IMR-90 (cell line): ENCODE measurements at regions not wholly inside any gene's neighbourhood (a gene's known extent, or its start where the extent isn't known, plus 50 kb on each side); places are given as distances from the start of the nearest gene placed in this dataset.
"Not testable (repeated sequence)": the region's sequence is repeated elsewhere in the genome, so short reads cannot be mapped to it uniquely, and the experiment has no call there.

Experiments
- ATAC-seq: fragments of 200-7000 bp; cut with Tn5 transposase; 2 replicates; pipeline ENCODE4 v1.9.1; 2020; ENCODE audit warnings: low read depth, mild to moderate bottlenecking, moderate library complexity
- BruUV-seq: library from RNA; stranded (reverse); fragments of 400-500 nt; replicated peaks from 2 replicates; lab custom pipeline; 2021; lab: Mats Ljungman, UMichigan
- CTCF ChIA-PET: fragments of 300-600 bp; formaldehyde crosslinking; extraction: SDS; loops from one replicate; lab custom pipeline; 2021; ENCODE audit warnings: antibody characterized with exemption; lab: Yijun Ruan, JAX
- POLR2A ChIA-PET: fragments of 300-600 bp; sonication (Branson Sonifier 250); formaldehyde crosslinking; loops from one replicate; lab custom pipeline; 2022; ENCODE audit warnings: antibody characterized with exemption; ENCODE audit not compliant: unreplicated experiment; lab: Charles Lee
- DNase-seq: peaks from one replicate; pipeline ENCODE4 v3.0.0; 2013
- H2AFZ ChIP-seq: replicated peaks from 2 replicates; pipeline ENCODE3; 2013; ENCODE audit warnings: low read length, mild to moderate bottlenecking; ENCODE audit not compliant: poor library complexity
- H2AK5ac ChIP-seq: 2 replicates; pipeline ENCODE4 v1.6.1; 2013; ENCODE audit warnings: low read depth, low read length, inconsistent platforms
- H2AK9ac ChIP-seq: replicated peaks from 2 replicates; pipeline ENCODE3; 2013; ENCODE audit warnings: mild to moderate bottlenecking, low read depth, low read length, moderate library complexity; ENCODE audit not compliant: poor library complexity
- H2BK120ac ChIP-seq: 2 replicates; pipeline ENCODE4 v1.6.1; 2013; ENCODE audit warnings: low read depth, low read length, inconsistent platforms
- H2BK15ac ChIP-seq: 3 replicates; pipeline ENCODE4 v1.6.1; 2013; ENCODE audit warnings: low read depth, low read length, inconsistent platforms
- H2BK20ac ChIP-seq: 2 replicates; pipeline ENCODE4 v1.6.1; 2013; ENCODE audit warnings: low read depth, mild to moderate bottlenecking, inconsistent platforms, low read length, moderate library complexity
- H2BK5ac ChIP-seq: 2 replicates; pipeline ENCODE4 v1.6.1; 2013; ENCODE audit warnings: mild to moderate bottlenecking, low read depth, low read length, inconsistent platforms; ENCODE audit not compliant: poor library complexity, severe bottlenecking
- H3K14ac ChIP-seq: replicated peaks from 2 replicates; pipeline ENCODE4 v1.6.1; 2013; ENCODE audit warnings: low read depth, low read length, inconsistent platforms
- H3K18ac ChIP-seq: 2 replicates; pipeline ENCODE4 v1.6.1; 2013; ENCODE audit warnings: low read depth, low read length, control low read depth
- H3K23ac ChIP-seq: 2 replicates; pipeline ENCODE4 v1.6.1; 2013; ENCODE audit warnings: low read depth, low read length, inconsistent platforms
- H3K27ac ChIP-seq: 2 replicates; pipeline ENCODE4 v1.5.1; 2013; ENCODE audit warnings: mild to moderate bottlenecking, control low read depth, low read length; ENCODE audit not compliant: insufficient read depth
- H3K27me3 ChIP-seq: 2 replicates; pipeline ENCODE4 v1.6.1; 2013; ENCODE audit warnings: low read length; ENCODE audit not compliant: control insufficient read depth, insufficient read depth
- H3K36me3 ChIP-seq: 2 replicates; pipeline ENCODE4 v1.6.1; 2013; ENCODE audit warnings: low read length, mixed read lengths; ENCODE audit not compliant: control insufficient read depth, insufficient read depth
- H3K4ac ChIP-seq: 2 replicates; pipeline ENCODE4 v1.6.1; 2013; ENCODE audit warnings: low read depth, low read length, inconsistent platforms
- H3K4me1 ChIP-seq: 2 replicates; pipeline ENCODE4 v1.6.1; 2013; ENCODE audit warnings: low read length, mixed read lengths; ENCODE audit not compliant: control insufficient read depth, insufficient read depth
- H3K4me2 ChIP-seq: 2 replicates; pipeline ENCODE4 v1.6.1; 2013; ENCODE audit warnings: low read depth, mild to moderate bottlenecking, control low read depth, low read length, moderate library complexity
- H3K4me3 ChIP-seq: 2 replicates; pipeline ENCODE4 v1.5.1; 2013; ENCODE audit warnings: low read depth, mild to moderate bottlenecking, control low read depth, low read length, moderate library complexity; ENCODE audit not compliant: insufficient read depth
- H3K56ac ChIP-seq: 2 replicates; pipeline ENCODE4 v1.6.1; 2013; ENCODE audit warnings: low read length, inconsistent platforms; ENCODE audit not compliant: insufficient read depth; ENCODE audit errors: extremely low read depth
- H3K79me1 ChIP-seq, 2 experiments: 2 replicates each; pipeline ENCODE4 v1.6.1; 2013; ENCODE audit warnings: low read length in 2 of 2, inconsistent platforms in 1 of 2, low read depth in 1 of 2
- H3K9ac ChIP-seq: 2 replicates; pipeline ENCODE4 v1.6.1; 2013; ENCODE audit warnings: low read depth, low read length, control low read depth
- H3K9me1 ChIP-seq: 2 replicates; pipeline ENCODE4 v1.6.1; 2013; ENCODE audit warnings: low read length, inconsistent platforms; ENCODE audit not compliant: insufficient read depth
- H3K9me3 ChIP-seq: 2 replicates; pipeline ENCODE4 v1.6.1; 2013; ENCODE audit warnings: low read length; ENCODE audit not compliant: control insufficient read depth, insufficient read depth
- H4K20me1 ChIP-seq: 2 replicates; pipeline ENCODE4 v1.6.1; 2013; ENCODE audit warnings: low read length, inconsistent platforms; ENCODE audit not compliant: insufficient read depth
- H4K5ac ChIP-seq: 2 replicates; pipeline ENCODE4 v1.6.1; 2013; ENCODE audit warnings: mild to moderate bottlenecking, low read depth, low read length, control low read depth
- H4K8ac ChIP-seq, 2 experiments: 2 replicates each; pipeline ENCODE4 v1.6.1; 2013; ENCODE audit warnings: low read depth in 2 of 2, low read length in 2 of 2, control low read depth in 1 of 2, inconsistent platforms in 1 of 2
- H4K91ac ChIP-seq: 2 replicates; pipeline ENCODE4 v1.6.1; 2013; ENCODE audit warnings: low read depth, low read length, inconsistent platforms; ENCODE audit not compliant: insufficient read depth
- FOS ChIP-seq: fragments of 150-350 bp; IDR thresholded peaks from 2 replicates; pipeline ENCODE4 v1.6.1; 2016; ENCODE audit warnings: low read depth, low read length
- MXI1 ChIP-seq: IDR thresholded peaks from 2 replicates; pipeline ENCODE4 v1.6.1; 2012; ENCODE audit warnings: low read depth, mild to moderate bottlenecking, low read length, moderate library complexity, borderline replicate concordance
- NFE2L2 ChIP-seq: fragments of 150-350 bp; IDR thresholded peaks from 2 replicates; pipeline ENCODE4 v1.6.1; 2016; ENCODE audit warnings: low read depth, mild to moderate bottlenecking, low read length
- POLR2A ChIP-seq: IDR thresholded peaks from 2 replicates; pipeline ENCODE4 v1.6.1; 2012; ENCODE audit warnings: mild to moderate bottlenecking, low read depth, low read length
- RFX5 ChIP-seq: IDR thresholded peaks from 2 replicates; pipeline ENCODE4 v1.8.0; 2012; ENCODE audit warnings: low read depth, mild to moderate bottlenecking, low read length, moderate library complexity
- WGBS, 2 experiments: methylation state at CpG; one replicate each; pipeline versions ENCODE4 v1.1.5 to v1.1.7; 2013; ENCODE audit warnings: missing lambda C conversion rate in 2 of 2; ENCODE audit not compliant: insufficient read length in 1 of 2; ENCODE audit errors: extremely low coverage in 2 of 2; 5-methylcytosine and 5-hydroxymethylcytosine counted together
- dilution Hi-C: fragments of 300-500 bp; cut with HindIII; formaldehyde crosslinking; loops from one replicate; pipeline ENCODE4 v1.14.3; 2018; ENCODE audit warnings: low sequenced_read_pairs; ENCODE audit not compliant: unreplicated experiment
- in situ Hi-C: fragments of 300-500 bp; cut with MboI; formaldehyde crosslinking; loops from 3 replicates; pipeline ENCODE4 v1.14.3; 2019; ENCODE audit warnings: low sequenced_read_pairs, inconsistent platforms, mixed read lengths
- intact Hi-C: fragments of 100-400 bp; cut with micrococcal nuclease; formaldehyde crosslinking; loops from 2 replicates; pipeline ENCODE4 v1.10.0; 2022

DNA sequence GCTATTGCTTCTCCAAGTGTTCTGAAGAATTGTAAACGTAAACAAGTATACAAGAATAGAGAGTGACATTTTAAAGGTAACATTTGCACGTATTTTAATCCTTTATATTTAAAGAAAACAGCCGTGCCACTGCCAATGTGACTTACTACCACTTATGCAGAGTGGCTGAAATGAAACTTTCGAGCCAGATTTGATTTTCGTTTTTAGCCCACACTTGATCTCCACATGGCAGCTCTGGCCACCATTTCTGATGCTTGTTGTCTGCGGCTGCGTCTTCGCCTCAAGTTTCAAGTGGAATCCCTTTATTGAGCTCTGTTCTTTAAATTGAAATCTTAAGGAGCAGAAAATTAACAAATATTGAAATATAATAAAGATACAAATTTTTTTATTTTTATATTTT, 70.0 kb downstream of the ELAPOR2 start:
- BruUV-seq: no TSS peak
- H2BK15ac ChIP-seq: no peak overlapping the region
- no CpG with 5 or more reads among the region's 8 CpGs for WGBS, 2 experiments
- no peak overlapping the region for H2BK5ac ChIP-seq
- no peak overlapping the region for H2BK120ac ChIP-seq
- DNase-seq: no peak
- H3K9ac ChIP-seq: no peak overlapping the region
- no peak overlapping the region for H3K4me2 ChIP-seq
- no peaks in the 10 kb centered on the region for H4K20me1 ChIP-seq
- intact Hi-C loops: no loop called here
- H3K9me3 ChIP-seq: no peaks in the 10 kb centered on the region
- no peak overlapping the region for H4K8ac ChIP-seq
- H2AK5ac ChIP-seq: no peak overlapping the region
- no peak overlapping the region for H3K23ac ChIP-seq
- no peak overlapping the region for H3K27ac ChIP-seq
- H2AK9ac ChIP-seq: no peak overlapping the region
- ChIA-PET CTCF (no interaction called here), POLR2A (no interaction called here)
- no peak overlapping the region for H2AFZ ChIP-seq
- in situ Hi-C loops: no loop called here
- H3K4ac ChIP-seq: no peak overlapping the region
- no peak for TF ChIP-seq MXI1
- TF ChIP-seq FOS: no peak
- TF ChIP-seq RFX5: no peak
- TF ChIP-seq NFE2L2: no peak
- TF ChIP-seq POLR2A: no peak
- no peak for ATAC-seq
- dilution Hi-C loops: no loop called here
- H3K14ac ChIP-seq: no peak overlapping the region
- H4K91ac ChIP-seq: no peak overlapping the region
- H2BK20ac ChIP-seq: no peak overlapping the region
- H3K36me3 ChIP-seq: no peaks in the 10 kb centered on the region
- no peaks in the 10 kb centered on the region for H3K79me1 ChIP-seq
- H4K5ac ChIP-seq: no peak overlapping the region
- H3K27me3 ChIP-seq: no peaks in the 10 kb centered on the region
- H3K56ac ChIP-seq: no peak overlapping the region
- H3K4me1 ChIP-seq: no peaks in the 10 kb centered on the region
- no peak overlapping the region for H3K4me3 ChIP-seq
- no peaks in the 10 kb centered on the region for H3K9me1 ChIP-seq
- H3K18ac ChIP-seq: no peak overlapping the region

- H4K20me1 ChIP-seq, H2AK9ac ChIP-seq, in situ Hi-C loops, H4K8ac ChIP-seq, H2AK5ac ChIP-seq, CTCF ChIA-PET, H3K36me3 ChIP-seq, H3K79me1 ChIP-seq, H4K5ac ChIP-seq, H3K4me2 ChIP-seq, H2BK15ac ChIP-seq, H4K91ac ChIP-seq, H2BK120ac ChIP-seq, H2BK5ac ChIP-seq, intact Hi-C loops, H3K9ac ChIP-seq, H3K4me1 ChIP-seq, H3K27ac ChIP-seq, ATAC-seq, dilution Hi-C loops, BruUV-seq, H2AFZ ChIP-seq, H3K56ac ChIP-seq, H3K9me3 ChIP-seq, H3K4ac ChIP-seq, H3K14ac ChIP-seq, H3K23ac ChIP-seq, POLR2A ChIA-PET, H3K4me3 ChIP-seq, H3K27me3 ChIP-seq, H3K18ac ChIP-seq, H2BK20ac ChIP-seq, DNase-seq, H3K9me1 ChIP-seq: not testable (repeated sequence)
- no CpG with 5 or more reads among the region's 4 CpGs for WGBS, 2 experiments
Measured at GRCh38 chr7:86987834-86988233, 71.6 kb downstream of the ELAPOR2 start.
